GM18861 (cell line): ENCODE measurements at regions not wholly inside any gene's neighbourhood (a gene's known extent, or its start where the extent isn't known, plus 50 kb on each side); places are given as distances from the start of the nearest gene placed in this dataset.
"Not testable (repeated sequence)": the region's sequence is repeated elsewhere in the genome, so short reads cannot be mapped to it uniquely, and the experiment has no call there.

Experiments
- ATAC-seq: cut with Tn5 transposase; IDR thresholded peaks from one replicate; pipeline ENCODE4 v1.9.1; 2021; ENCODE audit not compliant: unreplicated experiment

DNA sequence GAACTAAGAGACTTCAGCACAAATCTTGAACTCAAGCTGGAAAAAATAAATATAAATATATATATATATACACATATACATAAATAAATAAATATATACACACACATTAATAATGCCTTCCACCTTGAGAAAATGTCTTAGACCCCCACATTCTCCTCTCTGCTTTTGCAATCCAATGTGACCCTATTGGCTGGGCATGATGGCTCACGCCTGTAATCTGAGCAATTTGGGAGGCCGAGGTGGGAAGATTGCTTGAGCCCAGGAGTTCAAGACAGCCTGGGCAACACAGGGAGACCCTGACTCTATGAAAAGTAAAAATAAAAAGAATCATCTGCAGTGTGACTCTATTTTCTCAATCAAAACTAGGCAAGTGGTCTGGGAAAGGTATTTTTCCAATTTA, 424.1 kb upstream of the NFE2L3 start:
- ATAC-seq: no peak

DNA sequence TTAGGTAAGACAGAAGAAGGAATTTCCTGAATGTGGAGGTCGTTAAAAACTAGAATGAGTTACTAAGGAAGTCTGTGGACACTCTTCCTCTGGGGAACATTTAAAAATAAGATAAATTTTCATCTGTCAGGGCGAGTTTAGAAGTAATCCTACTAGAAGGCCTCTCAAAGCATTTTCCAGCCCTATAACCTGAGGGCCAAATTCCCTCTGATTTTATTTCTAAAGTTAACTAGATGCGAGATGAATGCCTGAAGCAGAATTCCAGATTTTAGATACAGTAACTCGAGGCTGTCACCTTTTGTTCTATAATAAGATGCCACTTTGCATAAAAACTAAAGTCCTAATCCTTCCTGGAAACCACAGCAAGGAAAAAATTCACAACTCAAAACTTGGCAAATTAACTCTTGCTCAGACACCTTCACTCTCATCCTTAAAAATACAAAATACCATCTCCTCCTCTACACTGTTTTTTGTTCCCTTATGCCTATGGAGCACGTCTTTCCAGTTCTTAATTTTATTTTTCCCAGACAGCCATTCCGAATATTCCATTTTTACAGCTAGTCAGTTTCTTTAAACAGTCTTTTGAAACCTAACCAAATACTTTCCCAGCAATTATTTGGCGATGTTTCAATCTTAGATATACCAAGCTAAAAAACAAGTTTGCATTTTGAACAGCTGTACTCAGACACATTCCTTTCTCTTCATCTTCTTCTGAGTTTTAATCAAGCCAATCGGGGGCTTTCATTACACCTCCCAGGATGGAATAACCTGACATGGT, 420.7 kb upstream of the NFE2L3 start:
- ATAC-seq: no peak

DNA sequence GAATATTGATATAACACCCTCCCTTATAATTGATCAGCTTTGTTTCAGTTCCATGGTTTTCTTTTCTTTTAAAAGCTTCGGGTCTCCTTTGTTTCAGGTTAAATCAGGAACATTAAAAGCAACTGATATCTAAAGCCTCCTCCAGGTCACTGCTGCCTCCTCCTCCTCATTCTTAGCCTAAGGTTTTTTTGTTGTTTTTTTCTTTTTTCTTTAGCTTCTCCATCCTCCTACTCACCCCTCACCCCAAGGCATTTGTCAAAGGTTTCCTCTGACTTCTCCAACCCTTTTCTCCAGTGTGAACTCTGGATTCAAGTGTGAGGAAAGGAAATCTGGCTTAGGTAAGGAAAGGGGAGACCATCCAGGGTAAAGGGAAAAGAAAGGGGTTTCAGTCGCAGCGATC, 420.2 kb upstream of the NFE2L3 start:
- no peak for ATAC-seq

DNA sequence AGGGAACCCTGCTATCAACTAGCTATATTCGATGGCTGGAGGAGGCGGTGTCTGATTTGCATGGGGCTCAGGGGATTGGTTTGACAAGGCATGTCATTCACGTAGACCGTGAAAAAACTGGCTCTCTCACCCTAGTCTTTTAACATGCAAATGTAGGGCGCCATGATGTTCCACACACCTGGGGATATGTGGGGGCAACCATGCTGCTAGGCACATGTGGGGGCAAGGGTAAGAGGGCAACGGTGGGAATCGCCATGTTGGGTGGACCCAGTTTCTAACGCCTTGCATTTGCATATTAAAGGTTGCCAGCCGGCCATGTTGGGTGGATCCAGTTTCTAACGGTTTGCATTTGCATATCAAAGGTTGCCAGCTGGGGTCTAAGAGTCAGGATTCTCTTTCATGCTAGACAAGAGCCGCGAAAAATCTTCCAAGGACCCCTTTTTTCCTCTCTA, 419.2 kb upstream of the NFE2L3 start:
- no peak for ATAC-seq

DNA sequence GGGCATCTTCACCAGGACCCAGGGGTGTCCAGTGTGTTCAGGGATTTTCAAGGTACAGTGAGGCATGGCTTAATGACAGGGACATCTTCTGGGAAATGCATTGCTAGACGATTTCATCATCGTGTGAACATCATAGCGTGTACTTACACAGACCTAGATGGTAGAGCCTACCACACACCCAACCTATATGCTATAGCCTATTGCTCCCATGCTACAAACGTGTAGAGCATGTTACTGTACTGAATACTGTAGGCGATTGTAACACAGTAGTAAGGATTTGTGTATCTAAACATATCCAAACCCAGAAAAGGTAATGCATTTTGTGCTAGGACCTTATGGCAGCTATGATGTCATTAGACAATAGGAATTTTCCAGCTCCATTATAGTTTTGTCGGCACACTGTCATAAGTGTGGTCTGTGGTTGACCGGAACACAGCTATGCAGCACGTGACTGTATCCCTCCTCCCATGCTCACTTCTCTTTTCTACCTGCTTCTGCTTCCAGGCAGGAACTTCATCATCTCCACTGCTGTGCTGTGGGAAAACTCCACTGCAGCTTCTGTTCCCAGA, 416.2 kb upstream of the NFE2L3 start:
- ATAC-seq: no peak

DNA sequence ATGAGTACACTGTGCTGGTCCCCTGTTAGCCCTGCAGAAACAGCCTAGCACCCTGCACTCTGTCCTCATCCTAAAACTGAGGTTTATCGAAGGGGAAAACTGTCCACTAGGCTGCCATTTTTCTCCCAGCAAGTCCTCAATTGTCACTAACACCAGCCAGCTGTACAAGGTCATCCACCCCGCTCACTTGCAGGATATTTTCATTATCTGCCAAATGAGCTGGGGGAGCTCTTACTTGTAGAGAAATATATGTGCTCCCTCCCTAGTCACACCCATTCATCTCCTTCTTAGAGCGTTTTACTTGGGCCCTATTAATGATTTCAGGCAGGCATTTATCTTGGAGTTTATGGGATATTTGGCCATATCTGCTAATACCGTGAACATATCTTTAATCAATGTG, 413.5 kb upstream of the NFE2L3 start:
- no peak for ATAC-seq

DNA sequence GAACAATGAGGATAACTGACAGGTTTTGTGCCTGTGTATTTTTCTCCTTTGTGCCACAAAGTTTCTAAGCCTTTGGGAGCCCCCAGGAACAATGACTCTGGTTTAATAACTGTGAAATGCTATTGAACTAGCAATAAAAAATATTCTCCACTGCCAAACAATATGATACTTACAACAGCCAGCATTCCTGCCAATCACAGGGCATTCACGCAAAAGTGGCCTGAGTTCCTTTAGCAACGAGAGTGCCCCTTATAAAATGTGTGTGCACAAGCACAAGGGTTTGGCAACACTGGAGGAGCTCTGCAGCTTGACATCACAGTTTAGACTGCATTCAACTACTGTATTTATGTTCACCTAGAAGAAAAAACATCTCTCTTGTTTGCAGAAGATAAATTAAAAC, 412.9 kb upstream of the NFE2L3 start:
- ATAC-seq: no peak

DNA sequence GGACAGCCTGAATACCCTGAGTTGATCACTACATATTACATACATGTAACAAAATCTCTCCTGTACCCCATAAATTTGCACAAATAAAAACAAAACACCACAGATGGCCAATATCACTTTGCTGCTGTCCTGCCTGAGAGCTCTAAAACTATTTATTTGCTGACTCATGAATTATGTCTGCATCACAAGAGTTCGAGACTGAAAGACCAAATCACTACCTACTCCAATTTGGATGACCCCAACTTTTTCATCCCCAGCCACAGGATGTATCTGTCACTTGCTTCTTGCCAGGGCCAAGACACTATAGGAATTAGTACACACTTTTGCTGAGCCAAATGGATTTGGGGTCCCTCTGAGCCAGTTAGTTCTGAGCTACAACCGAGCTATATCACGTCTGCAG, 409.7 kb upstream of the NFE2L3 start:
- ATAC-seq: no peak

DNA sequence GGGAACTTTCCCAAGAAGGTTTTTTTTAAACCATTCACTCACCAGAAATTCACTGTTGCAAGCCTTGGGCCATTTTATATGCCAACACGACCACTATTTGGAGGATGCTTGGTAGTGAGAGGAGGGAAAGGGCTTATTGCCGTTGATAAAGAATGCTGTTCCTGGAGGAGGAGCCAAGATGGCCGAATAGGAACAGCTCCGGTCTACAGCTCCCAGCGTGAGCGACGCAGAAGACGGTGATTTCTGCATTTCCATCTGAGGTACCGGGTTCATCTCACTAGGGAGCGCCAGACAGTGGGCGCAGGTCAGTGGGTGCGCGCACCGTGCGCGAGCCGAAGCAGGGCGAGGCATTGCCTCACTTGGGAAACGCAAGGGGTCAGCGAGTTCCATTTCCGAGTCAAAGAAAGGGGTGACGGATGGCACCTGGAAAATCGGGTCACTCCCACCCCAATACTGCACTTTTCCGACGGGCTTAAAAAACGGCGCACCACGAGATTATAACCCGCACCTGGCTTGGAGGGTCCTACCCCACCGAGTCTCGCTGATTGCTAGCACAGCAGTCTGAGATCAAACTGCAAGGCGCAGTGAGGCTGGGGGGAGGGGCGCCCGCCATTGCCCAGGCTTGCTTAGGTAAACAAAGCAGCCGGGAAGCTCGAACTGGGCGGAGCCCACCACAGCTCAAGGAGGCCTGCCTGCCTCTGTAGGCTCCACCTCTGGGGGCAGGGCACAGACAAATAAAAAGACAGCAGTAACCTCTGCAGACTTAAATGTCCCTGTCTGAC, 408.1 kb upstream of the NFE2L3 start:
- ATAC-seq: not testable (repeated sequence)

DNA sequence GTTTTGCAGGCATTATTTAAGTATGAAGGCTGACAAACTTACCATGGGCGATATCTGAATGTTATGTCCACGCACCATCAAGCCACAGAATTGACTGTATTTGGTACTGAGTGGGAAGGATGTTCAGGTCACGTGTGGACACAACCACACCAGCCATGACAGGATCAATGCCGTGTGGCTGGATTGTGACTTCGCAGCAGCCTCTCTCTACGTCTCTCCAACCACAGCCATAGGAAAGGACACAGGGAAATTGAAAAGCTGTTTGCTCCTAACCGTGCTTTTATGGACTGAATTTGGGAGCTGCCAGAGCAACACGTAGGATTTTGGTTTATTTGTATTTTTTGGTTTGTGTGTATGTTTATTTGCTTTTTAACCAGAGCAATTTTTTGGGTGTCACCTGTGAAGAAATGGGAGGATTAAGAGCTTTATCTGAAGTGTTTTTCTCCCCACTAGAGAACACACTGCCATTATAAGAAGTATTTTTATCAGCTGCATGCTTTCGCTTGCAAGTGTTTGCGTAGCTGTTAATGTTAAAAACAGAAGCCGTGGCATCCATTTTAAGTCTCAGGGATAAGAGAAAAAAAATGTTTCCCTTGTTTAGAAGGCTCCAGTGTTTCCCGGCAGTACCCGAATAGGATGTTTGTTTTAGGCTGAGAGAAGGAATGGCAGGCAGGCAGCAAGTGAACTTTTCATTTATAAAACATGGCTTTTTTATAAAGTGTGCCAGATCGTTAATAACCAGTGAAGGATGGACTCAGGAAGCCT, 401.1 kb upstream of the NFE2L3 start:
- no peak for ATAC-seq

DNA sequence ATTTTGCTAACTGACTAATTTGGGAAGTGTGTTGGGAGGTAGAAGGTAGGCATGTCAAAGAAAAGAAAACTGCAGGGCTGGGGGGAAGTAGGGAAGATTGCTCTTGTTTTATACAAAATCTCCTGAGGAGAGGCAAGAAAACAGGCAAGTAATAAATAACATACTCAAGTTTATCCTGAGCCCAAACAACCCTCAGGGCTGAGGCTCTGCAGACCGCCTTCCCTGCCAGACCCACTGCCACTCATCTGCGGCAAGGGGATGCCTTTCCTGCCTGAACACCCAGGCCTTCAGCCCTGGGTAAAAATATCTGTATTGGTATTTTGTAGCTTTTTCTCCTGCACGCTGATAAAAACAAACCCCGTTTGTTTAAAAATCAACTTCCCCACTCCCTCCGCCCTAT, 399.8 kb upstream of the NFE2L3 start:
- ATAC-seq: no peak

DNA sequence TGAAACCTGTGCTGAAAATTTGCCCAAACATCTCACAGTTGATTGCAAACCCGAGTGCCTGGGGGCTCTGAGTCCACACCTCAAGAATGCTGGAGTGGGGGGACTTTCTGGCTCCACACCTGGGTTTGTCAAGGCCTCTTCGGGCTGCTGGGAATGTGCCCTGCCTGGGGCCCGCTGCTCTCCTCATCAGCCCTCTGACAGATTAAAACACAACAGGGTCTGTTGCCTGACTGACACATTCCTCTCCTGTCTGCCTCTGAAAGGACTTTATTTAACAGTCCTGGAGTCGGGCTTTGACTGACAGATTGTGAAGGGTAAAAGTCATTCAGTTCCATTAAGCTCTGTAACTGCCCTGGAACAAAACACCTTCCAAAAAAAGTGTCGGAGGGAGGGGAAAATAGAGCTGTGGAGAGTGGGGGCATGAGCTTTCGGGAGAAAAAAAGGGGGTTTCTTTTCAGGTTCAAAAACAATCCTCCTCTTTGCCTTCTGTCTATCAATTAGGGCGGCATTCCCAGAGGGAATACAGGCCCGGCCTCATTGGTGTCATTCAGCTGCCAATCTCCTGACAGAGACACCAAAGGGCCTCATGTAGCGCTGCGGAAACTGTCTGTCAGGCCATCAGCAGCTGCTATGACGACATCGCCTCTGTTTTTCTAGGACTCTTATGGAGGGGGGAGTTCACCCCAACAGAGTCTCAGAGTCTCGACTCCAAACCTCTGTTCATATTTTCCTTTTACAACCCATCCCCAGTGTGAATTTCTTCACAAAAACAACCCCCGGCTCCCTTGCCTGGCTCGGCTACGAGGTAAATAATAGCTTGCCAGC, 398.8 kb upstream of the NFE2L3 start:
- no peak for ATAC-seq

DNA sequence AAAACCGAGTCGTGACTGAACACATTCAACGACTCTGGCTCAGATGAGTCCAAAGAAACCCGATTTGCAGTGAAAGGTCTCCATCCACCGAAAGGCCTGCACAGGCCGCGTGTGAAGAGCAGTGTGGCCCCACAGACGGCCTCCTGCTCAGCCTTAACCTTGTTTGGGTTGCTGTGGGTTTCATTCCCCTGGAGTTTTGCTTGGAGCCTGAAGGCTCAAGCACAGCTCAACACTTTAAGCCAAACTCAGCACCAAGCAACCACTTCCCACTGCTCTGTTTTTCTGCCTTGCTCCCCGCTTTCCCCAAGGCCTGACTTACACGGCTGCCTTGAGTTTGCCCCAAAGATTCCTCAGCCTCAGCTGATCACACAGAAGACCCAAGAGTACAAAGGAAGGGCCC, 398.2 kb upstream of the NFE2L3 start:
- no peak for ATAC-seq

DNA sequence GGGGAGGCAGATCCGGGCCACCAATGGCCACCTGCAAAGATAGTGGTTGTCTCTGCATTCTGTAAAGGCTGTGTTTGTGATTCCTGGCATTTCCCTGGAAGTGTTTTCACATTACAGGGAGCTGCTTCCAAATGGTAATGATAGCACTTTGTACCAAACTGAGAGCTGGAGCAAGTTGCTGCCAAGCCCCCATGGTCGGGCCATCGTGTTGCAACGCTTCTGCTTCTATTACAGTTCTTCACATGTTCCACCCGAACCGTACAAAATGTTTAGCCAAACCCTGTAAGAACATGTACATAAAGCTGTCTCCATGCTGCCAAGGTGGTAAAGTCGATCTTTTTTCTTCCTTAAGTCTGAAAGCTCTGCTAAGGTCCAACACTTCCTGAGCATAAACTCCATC, 397.7 kb upstream of the NFE2L3 start:
- no peak for ATAC-seq

DNA sequence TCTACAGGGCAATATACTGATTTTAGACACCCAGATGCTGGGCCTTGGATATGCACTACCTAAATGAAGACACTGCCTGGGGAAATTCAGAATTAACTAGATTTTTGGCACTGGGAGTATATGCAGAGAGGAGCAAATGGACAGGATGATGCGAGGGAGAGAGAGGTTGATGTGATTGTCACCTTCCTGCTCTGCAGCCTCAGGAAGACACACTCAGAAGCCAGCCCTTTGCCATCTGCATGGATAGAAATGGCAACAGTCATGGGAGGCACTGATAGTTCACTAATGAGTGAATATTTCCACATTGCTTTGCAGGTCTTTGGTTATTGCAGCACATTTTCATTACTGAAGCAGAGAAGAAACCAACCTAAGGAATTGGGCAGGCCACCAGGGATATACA, 397.2 kb upstream of the NFE2L3 start:
- no peak for ATAC-seq

DNA sequence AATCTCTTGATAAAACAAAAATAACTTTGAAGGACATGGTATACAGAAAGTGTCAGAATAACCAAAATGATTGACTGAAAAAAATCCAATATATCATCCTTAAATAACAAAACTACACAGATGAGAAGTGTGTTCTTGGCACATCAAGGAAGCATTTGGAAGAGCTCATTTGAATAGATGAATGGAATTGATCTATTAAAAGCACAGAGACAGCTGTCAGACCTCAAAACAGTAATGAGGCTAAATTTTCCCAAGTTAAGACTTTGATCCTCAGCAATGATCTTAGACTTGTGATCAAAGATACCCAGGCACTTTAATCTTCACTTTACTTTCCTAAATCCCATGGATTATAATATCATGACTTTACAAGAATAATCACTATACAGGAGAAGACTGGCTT, 395.4 kb upstream of the NFE2L3 start:
- ATAC-seq: no peak

DNA sequence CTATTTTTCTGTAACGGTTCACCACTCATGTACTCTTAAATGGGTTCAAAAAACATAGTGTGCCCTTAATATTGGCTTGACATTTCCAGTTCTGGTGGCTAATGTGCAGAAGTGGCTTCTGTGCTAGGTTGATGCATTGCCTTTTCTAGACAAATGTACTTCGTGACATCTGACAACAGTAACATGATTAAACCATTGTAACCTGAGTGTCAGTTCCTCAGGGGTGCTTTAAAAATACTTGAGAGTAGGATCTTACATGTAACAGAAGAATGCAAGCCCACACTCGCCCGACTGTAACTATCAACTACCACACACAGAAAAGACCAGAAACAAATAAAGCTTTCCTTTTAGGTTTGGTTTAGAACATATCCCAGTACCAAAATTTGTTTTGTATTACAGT, 393.4 kb upstream of the NFE2L3 start:
- ATAC-seq: no peak

DNA sequence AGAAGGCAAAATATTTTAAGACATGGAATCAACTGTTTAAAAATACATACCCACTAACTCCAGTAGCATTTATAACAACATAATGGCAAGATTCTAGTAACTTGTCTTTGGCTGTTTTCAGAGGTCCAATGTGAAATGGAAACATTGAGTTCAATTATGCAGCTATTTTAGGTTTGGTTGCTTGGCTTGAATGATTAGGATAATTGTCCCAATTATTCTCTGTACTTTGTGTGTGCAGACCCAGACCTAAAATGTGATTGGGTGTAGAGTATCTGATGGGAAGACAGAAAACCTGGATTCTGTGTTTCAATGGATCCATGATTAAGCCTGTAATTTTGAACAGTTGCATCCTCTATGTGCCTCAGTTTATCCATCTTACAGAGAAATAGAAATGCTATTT, 392.7 kb upstream of the NFE2L3 start:
- no peak for ATAC-seq

DNA sequence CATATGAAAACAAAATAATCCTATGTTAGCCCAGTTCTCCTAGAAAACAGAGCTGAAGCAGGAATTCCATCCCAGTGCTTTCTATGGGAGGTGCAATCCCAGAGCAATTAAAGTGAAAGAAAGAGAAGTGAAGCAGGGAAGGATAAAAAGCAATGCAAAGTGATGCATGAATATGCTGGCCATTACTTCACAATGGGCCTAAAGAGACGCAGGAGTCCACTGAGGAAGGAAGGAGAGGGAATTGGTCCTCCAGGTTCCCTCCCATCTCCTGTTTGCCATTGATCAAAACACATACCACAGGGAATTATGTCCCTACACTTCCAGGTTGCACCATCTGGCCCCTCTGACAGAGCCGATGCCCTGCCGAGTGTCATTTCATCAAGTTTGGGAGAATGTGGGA, 392.2 kb upstream of the NFE2L3 start:
- no peak for ATAC-seq
